ENCODE measurements at regions not wholly inside any gene's neighbourhood (a gene's known extent, or its start where the extent isn't known, plus 50 kb on each side); places are given as distances from the start of the nearest gene placed in this dataset.

GRCh38 chr17:428414-428813, 75.8 kb upstream of the RPH3AL start:
- Histone ChIP-seq H3K4me2 (no peak overlapping the region), H3K79me2 (ENCODE audit: insufficient read depth, low read depth) (no peaks in the 10 kb centered on the region), H3K36me3 (ENCODE audit: insufficient read depth) (no peaks in the 10 kb centered on the region), H3K9ac (no peak overlapping the region), H3K27ac (no peak overlapping the region), H2AFZ (ENCODE audit: low read depth) (no peak overlapping the region), H3K4me3 (IDR thresholded peaks at IDR 0.05; ENCODE audit: insufficient read depth, low read depth, low read length) (no peak overlapping the region), H4K20me1 (ENCODE audit: insufficient read depth) (no peaks in the 10 kb centered on the region), H3K27me3 (ENCODE audit: insufficient read depth, low read depth) (no peaks in the 10 kb centered on the region), H3K4me1 (ENCODE audit: low read depth, poor library complexity, severe bottlenecking) (no peaks in the 10 kb centered on the region)
- no peak for TF ChIP-seq CTCF (conservative IDR thresholded peaks at IDR 0.05; ENCODE audit: low read depth, low read length)

GRCh38 chr17:427891-428290, 75.3 kb upstream of the RPH3AL start:
- Histone ChIP-seq H2AFZ (ENCODE audit: low read depth) (no peak overlapping the region), H3K4me3 (IDR thresholded peaks at IDR 0.05; ENCODE audit: insufficient read depth, low read depth, low read length) (no peak overlapping the region), H3K4me1 (ENCODE audit: low read depth, poor library complexity, severe bottlenecking) (no peaks in the 10 kb centered on the region), H3K27me3 (ENCODE audit: insufficient read depth, low read depth) (no peaks in the 10 kb centered on the region), H3K27ac (no peak overlapping the region), H4K20me1 (ENCODE audit: insufficient read depth) (no peaks in the 10 kb centered on the region), H3K36me3 (ENCODE audit: insufficient read depth) (no peaks in the 10 kb centered on the region), H3K79me2 (ENCODE audit: insufficient read depth, low read depth) (no peaks in the 10 kb centered on the region), H3K4me2 (no peak overlapping the region), H3K9ac (no peak overlapping the region)
- no peak for TF ChIP-seq CTCF (conservative IDR thresholded peaks at IDR 0.05; ENCODE audit: low read depth, low read length)

- Histone ChIP-seq H3K4me2 (no peak overlapping the region), H3K36me3 (ENCODE audit: insufficient read depth) (no peaks in the 10 kb centered on the region), H3K4me1 (ENCODE audit: low read depth, poor library complexity, severe bottlenecking) (no peaks in the 10 kb centered on the region), H3K4me3 (IDR thresholded peaks at IDR 0.05; ENCODE audit: insufficient read depth, low read depth, low read length) (no peak overlapping the region), H4K20me1 (ENCODE audit: insufficient read depth) (no peaks in the 10 kb centered on the region), H2AFZ (ENCODE audit: low read depth) (no peak overlapping the region), H3K79me2 (ENCODE audit: insufficient read depth, low read depth) (no peaks in the 10 kb centered on the region), H3K27ac (no peak overlapping the region), H3K27me3 (ENCODE audit: insufficient read depth, low read depth) (no peaks in the 10 kb centered on the region), H3K9ac (no peak overlapping the region)
- no peak for TF ChIP-seq CTCF (conservative IDR thresholded peaks at IDR 0.05; ENCODE audit: low read depth, low read length)
Measured at GRCh38 chr17:427327-427726, 74.7 kb upstream of the RPH3AL start.

GRCh38 chr17:422196-422930, 69.8 kb upstream of the RPH3AL start:
- H2AFZ ChIP-seq (ENCODE audit: low read depth) = no peak overlapping the region
- no peaks in the 10 kb centered on the region for H3K27me3 ChIP-seq (ENCODE audit: insufficient read depth, low read depth)
- no peaks in the 10 kb centered on the region for H4K20me1 ChIP-seq (ENCODE audit: insufficient read depth)
- no peak overlapping the region for H3K4me2 ChIP-seq
- no peaks in the 10 kb centered on the region for H3K79me2 ChIP-seq (ENCODE audit: insufficient read depth, low read depth)
- H3K4me1 ChIP-seq (ENCODE audit: low read depth, poor library complexity, severe bottlenecking) = no peaks in the 10 kb centered on the region
- H3K9ac ChIP-seq = no peak overlapping the region
- no peak overlapping the region for H3K4me3 ChIP-seq (IDR thresholded peaks at IDR 0.05; ENCODE audit: insufficient read depth, low read depth, low read length)
- TF ChIP-seq CTCF (conservative IDR thresholded peaks at IDR 0.05; ENCODE audit: low read depth, low read length) = no peak
- no peak overlapping the region for H3K27ac ChIP-seq
- no peaks in the 10 kb centered on the region for H3K36me3 ChIP-seq (ENCODE audit: insufficient read depth)

All from KMS-11 (cell line).